Memory B cell (primary cell): ENCODE measurements at regions not wholly inside any gene's neighbourhood (a gene's known extent, or its start where the extent isn't known, plus 50 kb on each side); places are given as distances from the start of the nearest gene placed in this dataset.

ENCODE experiments used
- ATAC-seq: fragments of 150-1000 bp; cut with Tn5 transposase; 2 replicates; pipeline ENCODE4 v1.10.0; 2021; ENCODE audit warnings: low read depth, mild to moderate bottlenecking, moderate library complexity
- DNase-seq, 2 donors: peaks; one replicate each; pipeline ENCODE4 v3.0.0; 2022; ENCODE audit warnings: low spot score in 2 of 2
- H3K27ac Mint-ChIP-seq: one replicate; pipeline ENCODE4 v1.8.0; 2022; ENCODE audit warnings: mild to moderate bottlenecking, moderate library complexity, mixed read lengths
- H3K27me3 Mint-ChIP-seq: one replicate; pipeline ENCODE4 v1.8.0; 2022; ENCODE audit warnings: mixed read lengths
- H3K36me3 Mint-ChIP-seq: one replicate; pipeline ENCODE4 v1.8.0; 2022; ENCODE audit warnings: mild to moderate bottlenecking, mixed read lengths
- H3K4me1 Mint-ChIP-seq: one replicate; pipeline ENCODE4 v1.8.0; 2022; ENCODE audit warnings: mixed read lengths
- H3K4me3 Mint-ChIP-seq: one replicate; pipeline ENCODE4 v1.8.0; 2022; ENCODE audit warnings: mild to moderate bottlenecking, moderate library complexity, mixed read lengths
- H3K9me3 Mint-ChIP-seq: one replicate; pipeline ENCODE4 v1.8.0; 2022; ENCODE audit warnings: mixed read lengths

GRCh38 chr1:5491207-5491904 is 500.9 kb downstream of the NPHP4 start:
- no peak overlapping the region for H3K27ac Mint-ChIP-seq
- no peaks in the 10 kb centered on the region for H3K36me3 Mint-ChIP-seq
- ATAC-seq, result no peak
- no peak for DNase-seq
- H3K9me3 Mint-ChIP-seq, result no peaks in the 10 kb centered on the region
- peaks cover 5% of the 10 kb centered on the region for H3K27me3 Mint-ChIP-seq
- H3K4me3 Mint-ChIP-seq, result no peak overlapping the region
- H3K4me1 Mint-ChIP-seq, result no peaks in the 10 kb centered on the region

DNA sequence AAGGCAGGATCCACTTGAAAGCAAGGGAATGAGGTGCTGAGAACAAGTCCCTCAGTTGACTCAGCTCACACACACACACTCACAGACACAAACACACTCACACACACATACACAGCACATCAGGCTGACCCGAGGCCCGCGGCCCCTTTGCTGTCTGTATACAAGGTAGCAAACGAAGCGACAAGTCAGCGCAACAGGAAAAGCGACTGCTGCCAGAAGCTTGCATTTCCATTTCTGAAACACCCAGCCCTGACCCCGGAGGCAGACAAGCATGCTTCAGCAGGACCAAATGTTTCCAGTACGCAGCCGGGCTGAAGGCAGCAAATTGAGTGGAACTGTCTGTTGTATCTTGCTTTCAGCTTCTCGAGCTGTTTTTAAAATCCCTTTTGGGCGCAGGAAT is 501.6 kb downstream of the NPHP4 start:
- Mint-ChIP-seq H3K4me1 (no peaks in the 10 kb centered on the region), H3K36me3 (no peaks in the 10 kb centered on the region), H3K27me3 (peaks cover 4% of the 10 kb centered on the region), H3K9me3 (no peaks in the 10 kb centered on the region), H3K4me3 (no peak overlapping the region), H3K27ac (no peak overlapping the region)
- ATAC-seq (no peak), DNase-seq (no peak)

DNA sequence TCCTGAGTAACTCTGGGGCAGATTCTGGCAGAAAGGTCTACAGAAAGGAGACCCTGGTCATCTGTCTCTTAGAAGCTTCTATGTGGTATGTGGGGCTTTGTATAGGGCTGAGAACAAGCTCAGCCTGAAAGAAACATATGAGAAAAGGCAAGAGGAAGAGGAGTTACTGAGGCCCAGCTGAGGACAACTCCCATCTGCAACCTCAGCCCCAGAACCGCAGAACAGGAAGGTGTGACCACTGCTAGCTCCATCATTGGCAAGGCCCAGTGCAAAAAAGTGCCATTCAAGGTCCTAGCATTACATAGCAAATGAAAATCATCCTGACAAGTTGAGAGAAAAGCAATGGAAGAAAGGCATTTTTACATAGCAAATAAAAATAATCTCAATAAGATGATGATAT is 503.8 kb downstream of the NPHP4 start:
- no peak for DNase-seq
- H3K4me3 Mint-ChIP-seq, result no peak overlapping the region
- no peak for ATAC-seq
- H3K27ac Mint-ChIP-seq, result no peak overlapping the region
- H3K27me3 Mint-ChIP-seq, result peaks cover 2% of the 10 kb centered on the region
- no peaks in the 10 kb centered on the region for H3K4me1 Mint-ChIP-seq
- no peaks in the 10 kb centered on the region for H3K9me3 Mint-ChIP-seq
- no peaks in the 10 kb centered on the region for H3K36me3 Mint-ChIP-seq

DNA sequence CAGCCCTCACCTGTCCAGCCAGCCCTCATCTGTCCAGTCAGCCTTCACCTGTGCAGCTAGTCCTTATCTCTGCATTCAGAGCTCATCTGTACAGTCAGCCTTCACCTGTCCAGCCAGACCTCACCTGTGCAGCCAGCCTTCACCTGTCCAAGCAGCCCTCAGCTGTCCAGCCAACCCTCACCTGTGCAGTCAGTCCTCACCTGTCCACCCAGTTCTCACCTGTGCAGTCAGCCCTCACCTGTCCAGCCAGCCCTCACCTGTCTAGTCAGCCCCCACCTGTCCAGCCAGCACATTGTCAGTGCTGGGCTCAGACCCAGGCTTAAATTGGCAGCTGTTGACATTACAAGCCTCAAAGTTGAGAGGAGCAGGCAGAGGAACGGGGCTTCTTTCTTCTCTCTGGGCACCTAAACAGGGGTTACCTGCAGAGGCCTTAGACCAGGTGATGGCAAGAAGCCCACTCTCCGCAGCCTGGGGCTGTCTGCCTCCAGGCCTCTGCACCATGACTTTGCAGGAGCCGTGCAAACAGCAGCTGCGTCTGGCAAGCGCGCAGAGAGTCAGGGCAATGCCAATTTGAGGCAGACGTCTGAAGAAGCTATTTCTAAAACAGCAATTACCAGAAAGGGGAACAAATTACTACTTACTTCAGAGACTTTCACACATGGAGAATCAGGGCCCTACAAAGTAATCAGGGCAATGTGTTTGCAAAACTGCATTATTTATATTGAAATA is 506.1 kb downstream of the NPHP4 start:
- DNase-seq (no peak), ATAC-seq (no peak)
- Mint-ChIP-seq H3K27me3 (peaks cover 2% of the 10 kb centered on the region), H3K4me3 (no peak overlapping the region), H3K27ac (no peak overlapping the region), H3K4me1 (peaks cover 3% of the 10 kb centered on the region), H3K9me3 (no peaks in the 10 kb centered on the region), H3K36me3 (no peaks in the 10 kb centered on the region)

- Mint-ChIP-seq H3K36me3 (no peaks in the 10 kb centered on the region), H3K27ac (no peak overlapping the region), H3K27me3 (peaks cover 2% of the 10 kb centered on the region), H3K4me1 (peaks cover 3% of the 10 kb centered on the region), H3K9me3 (no peaks in the 10 kb centered on the region), H3K4me3 (no peak overlapping the region)
- DNase-seq (no peak), ATAC-seq (no peak)
These were observed 506.8 kb downstream of the NPHP4 start for GRCh38 chr1:5485436-5485835.

GRCh38 chr1:5484451-5485165 is 507.6 kb downstream of the NPHP4 start:
- Mint-ChIP-seq H3K4me3 (no peak overlapping the region), H3K36me3 (no peaks in the 10 kb centered on the region), H3K27ac (no peak overlapping the region), H3K4me1 (peaks cover 3% of the 10 kb centered on the region), H3K27me3 (no peaks in the 10 kb centered on the region), H3K9me3 (no peaks in the 10 kb centered on the region)
- ATAC-seq (no peak), DNase-seq (no peak)

- H3K4me1 Mint-ChIP-seq, result peaks cover 3% of the 10 kb centered on the region
- peaks cover 3% of the 10 kb centered on the region for H3K27me3 Mint-ChIP-seq
- no peaks in the 10 kb centered on the region for H3K36me3 Mint-ChIP-seq
- H3K4me3 Mint-ChIP-seq, result no peak overlapping the region
- no peak overlapping the region for H3K27ac Mint-ChIP-seq
- DNase-seq (no peak), ATAC-seq (no peak)
- H3K9me3 Mint-ChIP-seq, result no peaks in the 10 kb centered on the region
These were observed 510.3 kb downstream of the NPHP4 start for GRCh38 chr1:5481889-5482288.

DNA sequence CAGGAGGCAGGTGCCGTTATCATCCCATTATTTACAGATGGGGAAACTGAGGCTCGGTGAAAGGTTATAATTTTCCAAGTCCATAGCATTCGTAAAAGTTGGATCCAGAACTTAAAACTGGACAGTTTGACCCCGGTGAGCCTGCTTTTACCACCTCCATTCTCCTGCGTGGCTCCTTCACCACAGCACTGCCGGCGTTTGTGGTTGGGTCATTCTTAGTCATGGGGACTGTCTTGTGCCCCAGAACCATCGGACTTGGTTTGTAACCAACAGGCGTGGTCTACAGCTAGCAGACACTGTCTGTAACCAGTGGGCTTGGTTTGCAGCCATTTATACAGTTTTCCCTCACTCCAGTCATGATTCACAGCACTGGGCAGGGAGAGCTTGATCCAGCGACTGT is 511.3 kb downstream of the NPHP4 start:
- no peak overlapping the region for H3K4me3 Mint-ChIP-seq
- peaks cover 3% of the 10 kb centered on the region for H3K4me1 Mint-ChIP-seq
- no peak overlapping the region for H3K27ac Mint-ChIP-seq
- no peaks in the 10 kb centered on the region for H3K36me3 Mint-ChIP-seq
- DNase-seq (no peak), ATAC-seq (no peak)
- no peaks in the 10 kb centered on the region for H3K9me3 Mint-ChIP-seq
- peaks cover 3% of the 10 kb centered on the region for H3K27me3 Mint-ChIP-seq

DNA sequence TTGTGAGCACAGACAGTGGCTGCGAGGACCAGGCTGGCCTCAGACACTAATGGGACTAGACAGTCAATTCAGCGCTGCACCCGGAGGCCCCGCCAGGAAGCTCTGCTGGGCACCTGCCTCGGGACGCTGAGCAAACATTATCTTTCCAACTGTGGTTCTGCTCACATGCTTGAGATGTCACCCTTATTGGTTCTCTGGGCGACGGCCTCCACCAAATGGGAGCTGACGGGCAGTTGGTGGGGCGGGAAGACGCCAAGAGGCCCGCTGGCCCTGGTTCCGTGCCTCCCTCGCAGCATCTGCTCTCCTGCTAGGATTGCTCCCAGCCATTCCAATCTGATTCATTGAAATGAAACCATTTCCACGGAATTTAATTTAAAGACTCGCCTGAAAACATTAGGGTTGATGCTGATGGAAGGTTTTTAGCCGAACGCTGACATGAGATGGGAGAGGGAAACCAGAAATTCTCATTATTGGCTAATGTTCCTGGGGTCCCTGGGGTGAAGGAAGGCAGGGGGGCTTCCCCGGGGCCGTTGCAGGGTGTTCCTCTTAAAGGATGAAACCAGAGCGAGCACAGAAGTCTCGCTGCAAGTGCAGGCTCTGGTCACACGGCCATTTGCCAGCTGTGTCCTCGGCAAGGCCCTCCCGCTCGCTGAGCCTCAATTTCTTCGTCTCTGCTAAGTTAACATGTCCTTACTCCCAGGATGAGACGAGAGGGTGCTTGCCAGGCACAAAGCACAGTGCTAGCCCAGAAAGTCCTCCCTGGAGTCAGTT is 512.2 kb downstream of the NPHP4 start:
- no peak for DNase-seq
- Mint-ChIP-seq H3K4me3 (no peak overlapping the region), H3K4me1 (peaks cover 3% of the 10 kb centered on the region)

GRCh38 chr1:5478961-5479360 is 513.3 kb downstream of the NPHP4 start:
- peaks cover 3% of the 10 kb centered on the region for H3K27me3 Mint-ChIP-seq
- ATAC-seq, result no peak
- no peak overlapping the region for H3K27ac Mint-ChIP-seq

More for the DNA sequence above, 512.2 kb downstream of the NPHP4 start:
- H3K36me3 Mint-ChIP-seq, result no peaks in the 10 kb centered on the region
- no peak overlapping the region for H3K27ac Mint-ChIP-seq
- no peak for ATAC-seq
- H3K9me3 Mint-ChIP-seq, result no peaks in the 10 kb centered on the region
- H3K27me3 Mint-ChIP-seq, result peaks cover 3% of the 10 kb centered on the region

DNA sequence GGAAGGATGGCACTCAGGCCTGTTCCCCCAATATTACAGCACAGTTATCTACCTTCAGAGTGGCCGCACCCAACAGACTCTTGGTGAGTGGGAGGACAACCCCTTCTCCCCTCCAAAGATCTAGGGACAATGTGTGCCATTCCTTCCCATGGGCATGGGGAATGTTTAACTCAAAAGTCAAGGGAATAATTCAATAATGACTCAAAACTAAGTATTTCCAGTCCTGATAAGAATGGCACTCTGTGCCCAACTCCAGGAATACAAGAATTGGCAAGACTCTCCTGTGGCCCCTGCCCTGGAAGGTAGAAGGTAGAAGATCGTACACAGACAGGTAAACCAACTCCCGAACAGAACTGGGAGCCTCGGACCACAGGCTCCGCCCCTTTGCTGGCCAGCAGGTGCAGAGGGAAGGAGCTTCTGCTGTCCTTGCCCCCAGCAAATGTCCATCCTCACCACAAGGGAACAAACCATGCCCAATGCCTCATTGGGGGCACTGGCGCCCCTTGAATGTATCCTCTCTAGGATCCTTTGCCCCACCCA is 514.0 kb downstream of the NPHP4 start:
- Mint-ChIP-seq H3K27me3 (peaks cover 3% of the 10 kb centered on the region), H3K36me3 (no peaks in the 10 kb centered on the region), H3K4me1 (peaks cover 3% of the 10 kb centered on the region), H3K4me3 (no peak overlapping the region), H3K27ac (no peak overlapping the region), H3K9me3 (no peaks in the 10 kb centered on the region)
- DNase-seq (no peak), ATAC-seq (no peak)

More at GRCh38 chr1:5478961-5479360, 513.3 kb downstream of the NPHP4 start:
- no peak for DNase-seq
- Mint-ChIP-seq H3K9me3 (no peaks in the 10 kb centered on the region), H3K4me3 (no peak overlapping the region), H3K4me1 (peaks cover 3% of the 10 kb centered on the region), H3K36me3 (no peaks in the 10 kb centered on the region)

- H3K4me1 Mint-ChIP-seq, result peaks cover 3% of the 10 kb centered on the region
- H3K36me3 Mint-ChIP-seq, result no peaks in the 10 kb centered on the region
- peaks cover 3% of the 10 kb centered on the region for H3K27me3 Mint-ChIP-seq
- DNase-seq, result no peak
- no peak overlapping the region for H3K27ac Mint-ChIP-seq
- H3K9me3 Mint-ChIP-seq, result no peaks in the 10 kb centered on the region
- ATAC-seq, result no peak
- no peak overlapping the region for H3K4me3 Mint-ChIP-seq
These were observed 514.5 kb downstream of the NPHP4 start for GRCh38 chr1:5477716-5478115.

DNA sequence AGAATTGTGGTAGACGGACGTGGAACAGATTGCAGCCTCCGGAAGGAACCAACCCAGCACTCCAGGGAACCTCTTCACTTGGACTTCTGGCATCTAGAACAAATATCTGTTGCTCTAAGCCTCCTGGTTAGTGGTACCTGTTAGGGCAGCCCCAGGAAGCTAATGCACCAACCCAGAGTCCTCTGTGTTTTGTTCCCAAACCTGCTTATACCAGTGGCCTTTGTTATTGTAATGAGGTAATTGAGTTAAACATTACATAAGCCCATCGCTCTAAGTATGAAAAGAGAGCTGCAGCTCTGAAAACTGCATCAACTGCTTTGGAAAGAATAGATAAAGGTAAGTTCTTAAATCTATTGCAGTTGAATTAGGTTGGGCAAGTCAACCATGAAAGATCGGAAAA is 516.7 kb downstream of the NPHP4 start:
- Mint-ChIP-seq H3K4me3 (no peak overlapping the region), H3K9me3 (no peaks in the 10 kb centered on the region), H3K36me3 (no peaks in the 10 kb centered on the region), H3K4me1 (no peaks in the 10 kb centered on the region), H3K27ac (no peak overlapping the region), H3K27me3 (peaks cover 3% of the 10 kb centered on the region)
- ATAC-seq (no peak), DNase-seq (no peak)
